ENCODE measurements at regions not wholly inside any gene's neighbourhood (a gene's known extent, or its start where the extent isn't known, plus 50 kb on each side); places are given as distances from the start of the nearest gene placed in this dataset.

- no peak for TF ChIP-seq FOXP2 (optimal IDR thresholded peaks at IDR 0.05; ENCODE audit: borderline replicate concordance, extremely low read depth, extremely low read length, insufficient read depth)
- TF ChIP-seq, protein P1, sequence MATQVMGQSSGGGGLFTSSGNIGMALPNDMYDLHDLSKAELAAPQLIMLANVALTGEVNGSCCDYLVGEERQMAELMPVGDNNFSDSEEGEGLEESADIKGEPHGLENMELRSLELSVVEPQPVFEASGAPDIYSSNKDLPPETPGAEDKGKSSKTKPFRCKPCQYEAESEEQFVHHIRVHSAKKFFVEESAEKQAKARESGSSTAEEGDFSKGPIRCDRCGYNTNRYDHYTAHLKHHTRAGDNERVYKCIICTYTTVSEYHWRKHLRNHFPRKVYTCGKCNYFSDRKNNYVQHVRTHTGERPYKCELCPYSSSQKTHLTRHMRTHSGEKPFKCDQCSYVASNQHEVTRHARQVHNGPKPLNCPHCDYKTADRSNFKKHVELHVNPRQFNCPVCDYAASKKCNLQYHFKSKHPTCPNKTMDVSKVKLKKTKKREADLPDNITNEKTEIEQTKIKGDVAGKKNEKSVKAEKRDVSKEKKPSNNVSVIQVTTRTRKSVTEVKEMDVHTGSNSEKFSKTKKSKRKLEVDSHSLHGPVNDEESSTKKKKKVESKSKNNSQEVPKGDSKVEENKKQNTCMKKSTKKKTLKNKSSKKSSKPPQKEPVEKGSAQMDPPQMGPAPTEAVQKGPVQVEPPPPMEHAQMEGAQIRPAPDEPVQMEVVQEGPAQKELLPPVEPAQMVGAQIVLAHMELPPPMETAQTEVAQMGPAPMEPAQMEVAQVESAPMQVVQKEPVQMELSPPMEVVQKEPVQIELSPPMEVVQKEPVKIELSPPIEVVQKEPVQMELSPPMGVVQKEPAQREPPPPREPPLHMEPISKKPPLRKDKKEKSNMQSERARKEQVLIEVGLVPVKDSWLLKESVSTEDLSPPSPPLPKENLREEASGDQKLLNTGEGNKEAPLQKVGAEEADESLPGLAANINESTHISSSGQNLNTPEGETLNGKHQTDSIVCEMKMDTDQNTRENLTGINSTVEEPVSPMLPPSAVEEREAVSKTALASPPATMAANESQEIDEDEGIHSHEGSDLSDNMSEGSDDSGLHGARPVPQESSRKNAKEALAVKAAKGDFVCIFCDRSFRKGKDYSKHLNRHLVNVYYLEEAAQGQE (IDR thresholded peaks at IDR 0.05; ENCODE audit: insufficient read depth in 1 of 2, low read depth in 2 of 2, low read length in 2 of 2), result no peak
- TF ChIP-seq TAF1 (IDR thresholded peaks at IDR 0.05; ENCODE audit: borderline replicate concordance, insufficient read depth, low read length), result no peak
- TF ChIP-seq SIN3A (IDR thresholded peaks at IDR 0.05; ENCODE audit: borderline replicate concordance, insufficient read depth, low read length), result no peak
- TF ChIP-seq POLR2AphosphoS5 (IDR thresholded peaks at IDR 0.05; ENCODE audit: low read depth, low read length), result no peak
These were observed 171.0 kb upstream of the ZNF32 start for GRCh38 chr10:43819464-43820230.

DNA sequence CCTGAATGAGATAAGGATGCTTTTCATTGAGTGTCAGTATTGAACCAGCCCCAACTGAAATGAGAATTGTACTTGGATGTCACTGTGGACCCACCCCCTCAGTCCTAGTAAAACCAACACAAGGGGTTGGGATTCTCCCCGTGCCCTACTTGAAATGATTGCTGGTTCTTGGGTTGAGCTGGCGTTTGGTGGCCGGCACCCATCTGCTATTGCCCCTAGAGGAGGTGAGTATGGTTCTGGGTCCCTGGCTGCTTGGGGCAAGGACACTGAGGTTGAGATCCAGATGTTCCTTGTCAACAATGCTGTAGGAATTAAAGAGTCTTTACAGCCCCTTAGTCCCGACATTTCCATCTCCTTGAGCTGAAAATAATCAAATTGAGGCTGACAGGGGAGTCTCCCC, 170.0 kb upstream of the ZNF32 start:
- TF ChIP-seq SIN3A (IDR thresholded peaks at IDR 0.05; ENCODE audit: borderline replicate concordance, insufficient read depth, low read length) (no peak), FOXP2 (optimal IDR thresholded peaks at IDR 0.05; ENCODE audit: borderline replicate concordance, extremely low read depth, extremely low read length, insufficient read depth) (no peak), TAF1 (IDR thresholded peaks at IDR 0.05; ENCODE audit: borderline replicate concordance, insufficient read depth, low read length) (no peak), POLR2AphosphoS5 (IDR thresholded peaks at IDR 0.05; ENCODE audit: low read depth, low read length) (no peak)
- TF ChIP-seq, protein P1 (IDR thresholded peaks at IDR 0.05; ENCODE audit: insufficient read depth in 1 of 2, low read depth in 2 of 2, low read length in 2 of 2), result no peak

GRCh38 chr10:43817368-43817767, 168.7 kb upstream of the ZNF32 start:
- TF ChIP-seq FOXP2 (optimal IDR thresholded peaks at IDR 0.05; ENCODE audit: borderline replicate concordance, extremely low read depth, extremely low read length, insufficient read depth) (no peak), TAF1 (IDR thresholded peaks at IDR 0.05; ENCODE audit: borderline replicate concordance, insufficient read depth, low read length) (no peak), SIN3A (IDR thresholded peaks at IDR 0.05; ENCODE audit: borderline replicate concordance, insufficient read depth, low read length) (no peak)
- TF ChIP-seq, protein P1 (IDR thresholded peaks at IDR 0.05; ENCODE audit: insufficient read depth in 1 of 2, low read depth in 2 of 2, low read length in 2 of 2), result no peak

GRCh38 chr10:43816351-43817321, 168.0 kb upstream of the ZNF32 start:
- TF ChIP-seq POLR2AphosphoS5 (IDR thresholded peaks at IDR 0.05; ENCODE audit: low read depth, low read length) (no peak), SIN3A (IDR thresholded peaks at IDR 0.05; ENCODE audit: borderline replicate concordance, insufficient read depth, low read length) (no peak), TAF1 (IDR thresholded peaks at IDR 0.05; ENCODE audit: borderline replicate concordance, insufficient read depth, low read length) (no peak), FOXP2 (optimal IDR thresholded peaks at IDR 0.05; ENCODE audit: borderline replicate concordance, extremely low read depth, extremely low read length, insufficient read depth) (no peak)
- TF ChIP-seq, protein P1 (IDR thresholded peaks at IDR 0.05; ENCODE audit: insufficient read depth in 1 of 2, low read depth in 2 of 2, low read length in 2 of 2), result no peak
